ENCODE measurements at regions not wholly inside any gene's neighbourhood (a gene's known extent, or its start where the extent isn't known, plus 50 kb on each side); places are given as distances from the start of the nearest gene placed in this dataset.

DNA sequence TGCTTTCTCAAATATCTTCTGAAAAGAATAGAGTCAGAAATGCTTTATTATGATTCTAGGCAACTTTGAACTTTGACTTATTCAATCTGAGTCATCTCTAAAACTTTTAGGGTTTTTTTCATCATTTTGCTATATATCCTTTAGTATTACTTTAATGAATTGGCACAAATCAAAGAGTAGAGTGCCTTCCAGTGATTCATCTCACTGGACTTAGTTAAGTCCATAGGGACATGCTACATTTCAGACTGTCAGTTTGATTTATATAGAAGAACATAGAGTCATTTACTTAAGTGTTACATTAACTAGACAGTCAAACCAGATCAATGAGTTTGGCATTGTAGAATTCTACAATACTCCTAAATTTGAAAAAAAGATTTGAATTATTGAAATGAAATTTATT lies 1235.7 kb upstream of the MAP3K7 start:
- no peak overlapping the region for H2AFZ ChIP-seq (ENCODE audit: low read depth, low read length)
- no peak overlapping the region for H3K4me3 ChIP-seq (ENCODE audit: low read length)
- no peaks in the 10 kb centered on the region for H3K9me3 ChIP-seq (ENCODE audit: low read length)
- H3K27me3 ChIP-seq (ENCODE audit: insufficient read depth, low read length): no peaks in the 10 kb centered on the region
- H3K4me1 ChIP-seq (ENCODE audit: insufficient read depth, low read length): no peaks in the 10 kb centered on the region
- no peaks in the 10 kb centered on the region for H3K36me3 ChIP-seq (ENCODE audit: insufficient read depth, low read length)

DNA sequence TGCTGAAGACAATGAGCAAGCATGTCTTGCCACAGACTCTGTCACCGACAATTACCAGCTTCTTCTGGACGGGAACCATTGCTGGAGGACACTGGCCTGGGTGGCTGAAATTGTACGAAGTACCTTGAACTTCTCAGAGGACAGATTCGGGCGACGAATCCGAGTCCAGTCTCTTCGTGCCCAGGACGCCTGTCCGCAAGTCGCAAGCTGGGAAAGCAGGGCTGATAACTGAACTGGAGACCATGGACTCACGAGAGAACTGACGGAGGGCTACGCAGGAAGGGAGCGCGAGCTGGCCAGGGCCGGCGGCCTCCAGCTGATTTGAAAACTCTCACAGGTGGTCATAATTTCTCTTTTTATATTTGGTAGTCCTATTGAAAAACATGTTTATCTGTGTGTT lies 1229.5 kb upstream of the MAP3K7 start:
- Histone ChIP-seq H3K27me3 (ENCODE audit: insufficient read depth, low read length) (no peaks in the 10 kb centered on the region), H3K4me3 (ENCODE audit: low read length) (no peak overlapping the region), H3K9me3 (ENCODE audit: low read length) (no peaks in the 10 kb centered on the region), H3K36me3 (ENCODE audit: insufficient read depth, low read length) (no peaks in the 10 kb centered on the region), H2AFZ (ENCODE audit: low read depth, low read length) (no peak overlapping the region), H3K4me1 (ENCODE audit: insufficient read depth, low read length) (no peaks in the 10 kb centered on the region)

- H3K27me3 ChIP-seq (ENCODE audit: insufficient read depth, low read length): no peaks in the 10 kb centered on the region
- H3K4me1 ChIP-seq (ENCODE audit: insufficient read depth, low read length): no peaks in the 10 kb centered on the region
- no peaks in the 10 kb centered on the region for H3K9me3 ChIP-seq (ENCODE audit: low read length)
- no peaks in the 10 kb centered on the region for H3K36me3 ChIP-seq (ENCODE audit: insufficient read depth, low read length)
- H2AFZ ChIP-seq (ENCODE audit: low read depth, low read length): no peak overlapping the region
- no peak overlapping the region for H3K4me3 ChIP-seq (ENCODE audit: low read length)
Measured at GRCh38 chr6:91813641-91814040, 1226.8 kb upstream of the MAP3K7 start.

DNA sequence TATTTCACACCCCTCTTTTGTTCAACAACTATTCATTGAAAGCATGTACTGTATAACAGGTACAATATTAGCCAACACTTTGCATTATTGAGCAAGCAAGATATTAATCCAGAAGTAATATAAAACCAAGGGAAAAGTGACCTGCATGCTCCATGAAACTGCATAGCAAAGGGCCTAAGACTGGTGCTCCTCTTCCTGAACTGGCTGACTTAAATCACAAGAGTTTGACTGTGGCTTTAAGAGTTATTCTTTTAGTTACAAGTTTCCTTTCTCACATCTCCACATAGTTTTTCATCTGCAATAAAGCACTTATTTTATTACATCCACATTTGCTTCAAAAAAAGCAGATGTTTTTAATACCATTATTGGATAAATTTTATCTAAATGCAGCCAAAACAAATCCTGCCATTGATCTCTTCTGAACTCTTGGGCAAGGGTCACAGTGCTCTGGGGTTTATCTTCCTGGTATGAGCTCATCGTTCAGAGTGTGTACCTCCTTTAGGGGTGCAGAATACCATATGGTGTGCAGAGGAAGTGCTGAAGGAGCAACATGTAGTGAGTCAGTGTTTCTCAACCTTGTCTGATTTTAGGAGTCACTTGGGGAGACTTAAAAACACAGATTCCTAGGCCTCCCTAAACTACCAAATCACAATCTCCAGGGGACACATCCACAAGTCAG lies 1225.9 kb upstream of the MAP3K7 start:
- Histone ChIP-seq H3K27me3 (ENCODE audit: insufficient read depth, low read length) (no peaks in the 10 kb centered on the region), H3K9me3 (ENCODE audit: low read length) (no peaks in the 10 kb centered on the region), H2AFZ (ENCODE audit: low read depth, low read length) (no peak overlapping the region), H3K4me3 (ENCODE audit: low read length) (no peak overlapping the region), H3K4me1 (ENCODE audit: insufficient read depth, low read length) (no peaks in the 10 kb centered on the region), H3K36me3 (ENCODE audit: insufficient read depth, low read length) (no peaks in the 10 kb centered on the region)

DNA sequence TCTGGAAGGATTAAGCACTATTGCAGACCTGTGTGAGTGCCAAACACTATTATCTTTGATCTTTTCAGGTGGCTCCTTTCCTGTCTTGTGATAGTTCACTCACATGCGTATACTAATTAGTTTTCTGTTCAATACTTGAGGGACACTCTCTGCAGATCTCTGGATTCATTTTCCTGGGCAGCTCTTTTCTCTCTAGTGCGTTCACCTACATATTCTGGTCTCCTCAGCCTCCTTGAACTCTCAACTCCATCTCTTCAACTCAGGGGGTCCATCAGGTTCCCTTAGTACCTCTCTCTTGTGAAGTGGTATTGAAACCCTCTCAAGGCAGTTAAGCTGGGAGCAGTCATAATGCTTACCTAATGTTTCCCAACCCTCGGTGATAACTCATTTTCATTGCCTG lies 1218.1 kb upstream of the MAP3K7 start:
- Histone ChIP-seq H3K36me3 (ENCODE audit: insufficient read depth, low read length) (no peaks in the 10 kb centered on the region), H3K4me1 (ENCODE audit: insufficient read depth, low read length) (no peaks in the 10 kb centered on the region), H3K27me3 (ENCODE audit: insufficient read depth, low read length) (no peaks in the 10 kb centered on the region)

DNA sequence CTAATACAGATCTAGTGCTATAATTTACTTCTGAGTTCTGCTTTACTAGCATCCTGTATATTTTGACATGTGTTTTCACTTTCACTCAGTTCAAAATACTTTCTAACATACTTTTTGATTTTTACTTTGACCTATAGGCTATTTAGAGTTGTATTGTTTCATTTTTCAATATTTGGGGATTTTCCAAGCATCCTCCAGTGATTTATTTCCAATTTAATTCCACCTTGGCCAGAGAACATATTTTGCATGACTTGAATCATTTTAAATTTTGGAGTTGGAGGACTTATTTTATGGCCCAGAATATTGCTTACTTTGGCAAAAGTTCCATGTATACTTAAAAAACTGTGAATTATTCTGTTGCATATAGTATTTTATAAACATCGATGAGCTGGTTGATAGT lies 1215.6 kb upstream of the MAP3K7 start:
- Histone ChIP-seq H3K27me3 (ENCODE audit: insufficient read depth, low read length) (no peaks in the 10 kb centered on the region), H3K36me3 (ENCODE audit: insufficient read depth, low read length) (no peaks in the 10 kb centered on the region), H2AFZ (ENCODE audit: low read depth, low read length) (no peak overlapping the region)

More for the DNA sequence above, 1218.1 kb upstream of the MAP3K7 start:
- no peaks in the 10 kb centered on the region for H3K9me3 ChIP-seq (ENCODE audit: low read length)
- H3K4me3 ChIP-seq (ENCODE audit: low read length): no peak overlapping the region
- H2AFZ ChIP-seq (ENCODE audit: low read depth, low read length): no peak overlapping the region

GRCh38 chr6:91796603-91797002 lies 1209.7 kb upstream of the MAP3K7 start:
- H3K9me3 ChIP-seq (ENCODE audit: low read length): no peaks in the 10 kb centered on the region
- H3K27me3 ChIP-seq (ENCODE audit: insufficient read depth, low read length): no peaks in the 10 kb centered on the region
- no peaks in the 10 kb centered on the region for H3K36me3 ChIP-seq (ENCODE audit: insufficient read depth, low read length)
- H2AFZ ChIP-seq (ENCODE audit: low read depth, low read length): no peak overlapping the region
- H3K4me1 ChIP-seq (ENCODE audit: insufficient read depth, low read length): no peaks in the 10 kb centered on the region
- no peak overlapping the region for H3K4me3 ChIP-seq (ENCODE audit: low read length)

More for the DNA sequence above, 1215.6 kb upstream of the MAP3K7 start:
- Histone ChIP-seq H3K4me1 (ENCODE audit: insufficient read depth, low read length) (no peaks in the 10 kb centered on the region), H3K9me3 (ENCODE audit: low read length) (no peaks in the 10 kb centered on the region), H3K4me3 (ENCODE audit: low read length) (no peak overlapping the region)

DNA sequence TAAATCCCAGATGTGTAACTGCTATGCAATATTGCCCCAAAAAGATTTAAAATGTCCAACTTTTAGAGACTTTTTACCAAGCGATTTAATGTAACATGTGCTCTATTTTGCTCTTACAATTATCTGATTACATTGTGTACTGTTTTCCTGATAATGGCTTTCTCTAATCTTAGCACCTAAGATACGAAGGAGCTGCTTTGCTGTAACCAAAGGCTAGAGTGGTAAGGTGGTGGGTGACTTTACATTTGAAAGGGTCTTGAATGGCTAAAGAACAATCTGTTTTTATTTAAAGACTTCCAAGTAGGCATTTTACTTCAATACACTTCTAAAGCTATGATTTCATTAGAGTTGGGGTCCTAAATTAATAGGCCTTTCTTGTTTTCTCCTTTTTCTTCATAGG lies 1201.6 kb upstream of the MAP3K7 start:
- Histone ChIP-seq H3K9me3 (ENCODE audit: low read length) (no peaks in the 10 kb centered on the region), H3K27me3 (ENCODE audit: insufficient read depth, low read length) (no peaks in the 10 kb centered on the region), H2AFZ (ENCODE audit: low read depth, low read length) (no peak overlapping the region), H3K36me3 (ENCODE audit: insufficient read depth, low read length) (no peaks in the 10 kb centered on the region), H3K4me1 (ENCODE audit: insufficient read depth, low read length) (no peaks in the 10 kb centered on the region), H3K4me3 (ENCODE audit: low read length) (no peak overlapping the region)

DNA sequence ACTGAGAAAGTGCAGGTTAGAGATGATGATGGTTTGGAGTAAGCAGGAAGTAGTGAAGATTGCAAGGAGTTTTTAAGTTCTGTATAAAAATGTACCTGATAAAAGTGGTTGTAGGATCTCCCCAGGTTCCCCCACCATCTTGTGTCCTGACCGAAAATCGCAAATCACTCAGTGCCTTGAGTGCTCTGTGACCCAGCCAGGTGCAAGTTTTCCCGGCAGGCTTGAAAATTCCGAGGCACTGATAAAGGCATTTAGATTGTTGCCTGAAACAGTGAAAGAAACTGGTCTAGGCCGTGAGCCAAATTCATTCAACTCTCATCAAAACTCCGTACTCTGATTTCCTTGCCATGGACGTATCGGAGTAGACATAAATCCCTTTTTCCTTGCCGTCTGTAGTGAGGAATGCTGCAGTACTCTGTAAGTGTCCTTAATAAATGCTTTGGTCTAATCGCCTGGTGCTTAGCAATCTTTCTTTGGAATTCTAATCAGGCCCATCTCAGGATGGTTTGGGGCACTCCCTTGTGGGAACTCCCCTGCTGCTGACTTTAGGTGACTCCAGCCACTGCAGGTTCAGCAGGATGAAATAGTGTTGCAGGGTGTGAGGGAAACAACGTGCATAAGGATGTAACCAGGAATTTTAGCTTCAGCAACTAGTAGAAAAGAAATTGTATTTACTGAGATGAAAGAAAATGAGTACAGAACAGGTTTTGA lies 1199.8 kb upstream of the MAP3K7 start:
- H3K36me3 ChIP-seq (ENCODE audit: insufficient read depth, low read length): no peaks in the 10 kb centered on the region
- H2AFZ ChIP-seq (ENCODE audit: low read depth, low read length): no peak overlapping the region
- no peaks in the 10 kb centered on the region for H3K9me3 ChIP-seq (ENCODE audit: low read length)
- H3K27me3 ChIP-seq (ENCODE audit: insufficient read depth, low read length): no peaks in the 10 kb centered on the region
- H3K4me1 ChIP-seq (ENCODE audit: insufficient read depth, low read length): peaks cover 7% of the 10 kb centered on the region
- no peak overlapping the region for H3K4me3 ChIP-seq (ENCODE audit: low read length)

DNA sequence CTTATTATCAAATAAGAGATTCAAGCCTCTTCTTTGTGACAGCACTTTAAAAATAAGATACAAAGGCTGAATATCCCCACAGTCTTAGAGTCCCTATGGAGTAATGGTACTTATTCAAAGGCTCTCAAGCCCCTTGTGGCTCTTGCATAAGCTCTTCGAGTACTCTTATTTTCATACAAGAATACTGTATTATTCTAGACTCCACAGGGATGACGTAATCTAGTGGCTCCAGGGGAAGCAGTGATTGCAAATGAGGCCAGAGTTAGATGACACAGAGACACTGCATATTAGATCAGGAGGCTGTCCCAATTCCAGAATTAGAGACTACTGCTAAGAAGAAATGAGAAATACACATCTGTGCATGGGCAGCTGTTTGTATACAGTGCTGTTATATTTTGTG lies 1195.9 kb upstream of the MAP3K7 start:
- H2AFZ ChIP-seq (ENCODE audit: low read depth, low read length): no peak overlapping the region
- peaks cover 7% of the 10 kb centered on the region for H3K4me1 ChIP-seq (ENCODE audit: insufficient read depth, low read length)
- no peaks in the 10 kb centered on the region for H3K36me3 ChIP-seq (ENCODE audit: insufficient read depth, low read length)
- H3K4me3 ChIP-seq (ENCODE audit: low read length): no peak overlapping the region
- no peaks in the 10 kb centered on the region for H3K27me3 ChIP-seq (ENCODE audit: insufficient read depth, low read length)
- H3K9me3 ChIP-seq (ENCODE audit: low read length): no peaks in the 10 kb centered on the region

- Histone ChIP-seq H3K27me3 (ENCODE audit: insufficient read depth, low read length) (no peaks in the 10 kb centered on the region), H3K36me3 (ENCODE audit: insufficient read depth, low read length) (no peaks in the 10 kb centered on the region), H3K9me3 (ENCODE audit: low read length) (no peaks in the 10 kb centered on the region), H2AFZ (ENCODE audit: low read depth, low read length) (no peak overlapping the region), H3K4me3 (ENCODE audit: low read length) (no peak overlapping the region), H3K4me1 (ENCODE audit: insufficient read depth, low read length) (peaks cover 7% of the 10 kb centered on the region)
Measured at GRCh38 chr6:91781946-91782345, 1195.1 kb upstream of the MAP3K7 start.

DNA sequence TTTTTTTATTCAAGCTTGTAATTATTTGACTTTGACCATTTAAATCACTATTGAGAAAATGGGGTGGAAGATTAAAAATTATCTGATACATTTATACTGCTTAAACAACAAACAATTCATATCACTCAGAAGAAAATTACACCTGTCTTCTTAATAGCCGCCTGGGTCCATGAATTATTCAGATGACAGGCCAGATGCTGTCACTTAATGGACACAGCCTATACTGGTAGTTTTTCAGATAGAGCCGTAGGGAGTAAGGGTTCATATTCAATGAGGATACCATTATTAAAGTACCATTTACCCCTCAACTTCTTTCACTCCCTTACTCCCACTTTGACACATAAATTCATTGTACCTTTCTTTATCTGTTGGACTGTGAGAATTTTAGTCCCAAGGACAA lies 1193.4 kb upstream of the MAP3K7 start:
- no peaks in the 10 kb centered on the region for H3K27me3 ChIP-seq (ENCODE audit: insufficient read depth, low read length)
- no peak overlapping the region for H2AFZ ChIP-seq (ENCODE audit: low read depth, low read length)
- no peaks in the 10 kb centered on the region for H3K36me3 ChIP-seq (ENCODE audit: insufficient read depth, low read length)
- H3K9me3 ChIP-seq (ENCODE audit: low read length): no peaks in the 10 kb centered on the region
- H3K4me1 ChIP-seq (ENCODE audit: insufficient read depth, low read length): peaks cover 7% of the 10 kb centered on the region
- H3K4me3 ChIP-seq (ENCODE audit: low read length): no peak overlapping the region

- Histone ChIP-seq H3K4me3 (ENCODE audit: low read length) (no peak overlapping the region), H3K36me3 (ENCODE audit: insufficient read depth, low read length) (no peaks in the 10 kb centered on the region), H3K27me3 (ENCODE audit: insufficient read depth, low read length) (no peaks in the 10 kb centered on the region), H2AFZ (ENCODE audit: low read depth, low read length) (no peak overlapping the region), H3K9me3 (ENCODE audit: low read length) (no peaks in the 10 kb centered on the region), H3K4me1 (ENCODE audit: insufficient read depth, low read length) (no peaks in the 10 kb centered on the region)
Measured at GRCh38 chr6:91761621-91762020, 1174.7 kb upstream of the MAP3K7 start.

DNA sequence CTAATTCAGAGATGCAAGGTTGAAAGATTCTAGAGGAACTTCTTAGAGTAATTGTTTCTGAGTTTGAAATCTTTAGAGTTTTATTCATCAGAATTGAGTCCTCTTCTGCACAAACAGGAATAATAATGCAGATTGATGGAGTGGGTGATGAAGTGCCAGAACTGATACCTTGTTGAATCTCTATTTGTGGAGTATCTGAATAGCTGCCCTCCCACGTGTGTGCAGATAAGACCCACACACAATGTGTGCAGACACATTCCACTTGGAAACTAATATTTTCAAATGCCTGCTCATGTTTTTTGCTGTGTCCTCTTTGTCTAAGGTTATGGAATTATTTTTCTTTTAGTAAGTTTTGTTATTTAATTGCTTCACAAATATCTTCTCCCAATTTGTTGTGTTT lies 1167.8 kb upstream of the MAP3K7 start:
- H3K4me1 ChIP-seq (ENCODE audit: insufficient read depth, low read length): no peaks in the 10 kb centered on the region
- H3K4me3 ChIP-seq (ENCODE audit: low read length): no peak overlapping the region
- H3K36me3 ChIP-seq (ENCODE audit: insufficient read depth, low read length): no peaks in the 10 kb centered on the region
- H3K9me3 ChIP-seq (ENCODE audit: low read length): no peaks in the 10 kb centered on the region
- H2AFZ ChIP-seq (ENCODE audit: low read depth, low read length): no peak overlapping the region
- no peaks in the 10 kb centered on the region for H3K27me3 ChIP-seq (ENCODE audit: insufficient read depth, low read length)

Measured in neuron (in vitro differentiated cells).